MM.1S (cell line): ENCODE measurements at regions not wholly inside any gene's neighbourhood (a gene's known extent, or its start where the extent isn't known, plus 50 kb on each side); places are given as distances from the start of the nearest gene placed in this dataset.

Experiments used
- DNase-seq: peaks from one replicate; pipeline ENCODE4 v3.0.0-alpha.2; 2015
- H2AFZ ChIP-seq: fragments of 300-600 bp; sonication (generic); 2 replicates; pipeline ENCODE4 v1.6.0; 2016; ENCODE audit warnings: antibody characterized with exemption, low read length
- H3F3A ChIP-seq: fragments of 300-600 bp; sonication (generic); 2 replicates; pipeline ENCODE4 v1.6.1; 2016; ENCODE audit warnings: mild to moderate bottlenecking, antibody characterized with exemption, low read length, moderate library complexity, mixed read lengths; ENCODE audit not compliant: insufficient read depth
- H3K27ac ChIP-seq: fragments of 300-600 bp; sonication (generic); 2 replicates; pipeline ENCODE4 v1.5.1; 2016; ENCODE audit warnings: mild to moderate bottlenecking, low read length
- H3K27me3 ChIP-seq: fragments of 300-600 bp; sonication (generic); replicated peaks from 2 replicates; pipeline ENCODE4 v1.6.0; 2016; ENCODE audit warnings: low read length; ENCODE audit not compliant: insufficient read depth
- H3K36me3 ChIP-seq: fragments of 300-600 bp; sonication (generic); replicated peaks from 2 replicates; pipeline ENCODE4 v1.6.1; 2016; ENCODE audit warnings: mild to moderate bottlenecking, low read length, mixed read lengths; ENCODE audit not compliant: insufficient read depth
- H3K4me1 ChIP-seq: fragments of 300-600 bp; sonication (generic); 2 replicates; pipeline ENCODE4 v1.6.1; 2016; ENCODE audit warnings: low read length, mixed read lengths
- H3K4me2 ChIP-seq: fragments of 300-600 bp; sonication (generic); 2 replicates; pipeline ENCODE4 v1.6.0; 2016; ENCODE audit warnings: low read depth, low read length
- H3K4me3 ChIP-seq: fragments of 300-600 bp; sonication (generic); 2 replicates; pipeline ENCODE4 v1.5.1; 2016; ENCODE audit warnings: low read length, mixed read lengths
- H3K79me2 ChIP-seq: fragments of 300-600 bp; sonication (generic); 2 replicates; pipeline ENCODE4 v1.6.1; 2016; ENCODE audit warnings: mixed run types, low read length, mixed read lengths
- H3K9ac ChIP-seq: fragments of 300-600 bp; sonication (generic); 2 replicates; pipeline ENCODE4 v1.6.1; 2016; ENCODE audit warnings: low read length, mixed read lengths
- H3K9me2 ChIP-seq: fragments of 300-600 bp; sonication (generic); replicated peaks from 2 replicates; pipeline ENCODE4 v1.6.1; 2016; ENCODE audit warnings: mild to moderate bottlenecking, low read length, mixed read lengths; ENCODE audit not compliant: insufficient read depth
- H3K9me3 ChIP-seq: fragments of 300-600 bp; sonication (generic); replicated peaks from 2 replicates; pipeline ENCODE4 v1.6.1; 2016; ENCODE audit warnings: mild to moderate bottlenecking, low read length, mixed read lengths; ENCODE audit not compliant: insufficient read depth
- H4K20me1 ChIP-seq: fragments of 300-600 bp; sonication (generic); 2 replicates; pipeline ENCODE4 v1.6.1; 2016; ENCODE audit warnings: mild to moderate bottlenecking, low read length, moderate library complexity, mixed read lengths; ENCODE audit not compliant: insufficient read depth
- EZH2 ChIP-seq: fragments of 300-600 bp; sonication (generic); optimal IDR thresholded peaks from 2 replicates; pipeline ENCODE3; 2017; ENCODE audit warnings: low read depth, mild to moderate bottlenecking, antibody characterized with exemption, low read length, mixed read lengths
- EZH2phosphoT487 ChIP-seq: fragments of 300-600 bp; sonication (generic); IDR thresholded peaks from 2 replicates; pipeline ENCODE4 v1.6.1; 2018; ENCODE audit warnings: antibody characterized with exemption, low read length
- TF ChIP-seq, protein P1 (sequence below): fragments of 300-600 bp; sonication (generic); IDR thresholded peaks from 2 replicates; pipeline ENCODE4 v1.5.1; 2016; ENCODE audit warnings: antibody characterized with exemption, low read length, mixed read lengths

DNA sequence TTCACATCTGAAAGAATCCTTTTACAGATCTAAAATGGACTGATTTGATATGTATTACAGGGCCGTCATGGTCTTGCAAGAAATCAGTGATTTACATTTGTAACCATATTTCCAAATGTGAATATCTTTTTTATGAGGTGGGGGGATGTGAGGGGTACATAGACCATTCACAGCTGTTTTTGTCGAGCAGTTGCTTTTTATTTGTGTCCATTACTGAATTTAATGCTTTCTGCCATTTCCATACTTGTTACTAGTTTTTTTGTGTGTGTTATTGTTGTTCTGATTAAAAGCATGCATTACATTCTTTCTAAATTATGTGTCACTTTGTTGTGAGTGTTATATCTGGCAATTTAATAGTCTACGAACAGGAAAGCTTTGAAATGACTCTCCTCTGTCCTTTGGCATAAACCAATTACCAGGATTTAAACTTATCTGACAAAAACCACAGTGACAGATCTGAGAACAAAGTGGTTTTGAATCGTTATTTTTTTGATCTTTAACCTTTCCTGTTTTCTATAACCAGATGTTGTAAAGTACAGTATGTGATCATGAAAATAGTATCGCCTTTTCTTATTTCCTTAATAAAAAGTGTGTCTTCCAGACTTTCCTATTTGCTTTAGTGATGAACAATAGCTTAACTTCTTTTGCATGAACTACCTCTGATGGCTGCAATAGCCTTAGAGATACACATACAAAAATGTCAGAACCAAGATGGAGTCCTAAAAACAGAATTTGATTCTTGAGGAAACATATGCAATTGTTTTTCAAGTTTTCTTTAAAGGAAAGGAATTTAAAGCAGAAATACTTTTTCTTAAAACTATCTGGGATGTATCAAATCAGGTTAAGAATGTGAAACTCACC, 354.2 kb upstream of the ACVR2A start:
- Histone ChIP-seq H3K27ac (no peak overlapping the region), H3K79me2 (no peaks in the 10 kb centered on the region), H3K4me2 (no peak overlapping the region), H3K27me3 (no peaks in the 10 kb centered on the region), H4K20me1 (no peaks in the 10 kb centered on the region), H3K4me1 (no peaks in the 10 kb centered on the region), H3K36me3 (no peaks in the 10 kb centered on the region), H3K4me3 (no peak overlapping the region), H3K9me2 (no peaks in the 10 kb centered on the region), H3K9me3 (no peaks in the 10 kb centered on the region), H3F3A (no peaks in the 10 kb centered on the region), H2AFZ (no peak overlapping the region), H3K9ac (no peak overlapping the region)
- DNase-seq = no peak
- TF ChIP-seq EZH2 = no peak
- TF ChIP-seq EZH2phosphoT487 = no peak
- TF ChIP-seq, protein P1, sequence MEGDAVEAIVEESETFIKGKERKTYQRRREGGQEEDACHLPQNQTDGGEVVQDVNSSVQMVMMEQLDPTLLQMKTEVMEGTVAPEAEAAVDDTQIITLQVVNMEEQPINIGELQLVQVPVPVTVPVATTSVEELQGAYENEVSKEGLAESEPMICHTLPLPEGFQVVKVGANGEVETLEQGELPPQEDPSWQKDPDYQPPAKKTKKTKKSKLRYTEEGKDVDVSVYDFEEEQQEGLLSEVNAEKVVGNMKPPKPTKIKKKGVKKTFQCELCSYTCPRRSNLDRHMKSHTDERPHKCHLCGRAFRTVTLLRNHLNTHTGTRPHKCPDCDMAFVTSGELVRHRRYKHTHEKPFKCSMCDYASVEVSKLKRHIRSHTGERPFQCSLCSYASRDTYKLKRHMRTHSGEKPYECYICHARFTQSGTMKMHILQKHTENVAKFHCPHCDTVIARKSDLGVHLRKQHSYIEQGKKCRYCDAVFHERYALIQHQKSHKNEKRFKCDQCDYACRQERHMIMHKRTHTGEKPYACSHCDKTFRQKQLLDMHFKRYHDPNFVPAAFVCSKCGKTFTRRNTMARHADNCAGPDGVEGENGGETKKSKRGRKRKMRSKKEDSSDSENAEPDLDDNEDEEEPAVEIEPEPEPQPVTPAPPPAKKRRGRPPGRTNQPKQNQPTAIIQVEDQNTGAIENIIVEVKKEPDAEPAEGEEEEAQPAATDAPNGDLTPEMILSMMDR = no peak

DNA sequence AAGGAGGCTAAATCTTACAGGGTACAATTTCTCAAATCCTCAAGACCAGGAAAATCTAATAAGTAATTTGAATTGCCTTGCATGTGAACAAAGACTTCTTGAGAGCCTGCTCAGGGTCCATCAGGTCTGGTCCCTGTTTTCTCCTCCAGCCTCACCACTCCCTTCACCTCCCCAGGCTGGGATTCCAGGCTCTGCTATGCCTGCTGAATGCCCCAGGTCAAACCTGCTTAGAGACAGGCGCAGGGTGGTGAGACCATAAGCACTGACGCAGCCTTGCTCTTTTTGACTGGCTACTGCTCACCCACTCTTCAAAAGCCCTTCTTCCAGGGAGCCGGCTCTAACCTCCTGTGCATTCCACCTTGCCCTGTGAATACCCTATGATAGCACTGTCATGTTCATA, 356.4 kb upstream of the ACVR2A start:
- TF ChIP-seq, protein P1 = no peak
- no peak for TF ChIP-seq EZH2phosphoT487
- no peak for TF ChIP-seq EZH2
- Histone ChIP-seq H3K27ac (no peak overlapping the region), H3K27me3 (no peaks in the 10 kb centered on the region), H3K9ac (no peak overlapping the region), H3K9me3 (no peaks in the 10 kb centered on the region), H3K36me3 (no peaks in the 10 kb centered on the region), H3K4me2 (no peak overlapping the region), H3K9me2 (no peaks in the 10 kb centered on the region), H3K79me2 (no peaks in the 10 kb centered on the region), H2AFZ (no peak overlapping the region), H4K20me1 (no peaks in the 10 kb centered on the region), H3K4me3 (no peak overlapping the region), H3F3A (no peaks in the 10 kb centered on the region), H3K4me1 (no peaks in the 10 kb centered on the region)
- DNase-seq = no peak

DNA sequence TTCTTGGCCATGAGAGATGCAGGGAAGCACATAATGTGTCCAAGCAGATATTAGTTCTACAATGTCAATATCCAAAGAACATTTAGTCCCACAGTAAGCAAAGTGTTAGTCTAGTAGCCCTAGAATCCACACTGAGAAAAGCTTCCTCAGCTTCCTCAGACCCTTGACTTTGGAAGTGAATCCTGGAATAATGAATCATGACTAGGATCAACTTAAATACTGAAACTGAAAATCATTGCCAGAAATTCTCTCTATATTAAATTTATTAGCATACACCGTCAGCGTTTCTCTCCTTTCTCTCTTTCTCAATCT, 356.9 kb upstream of the ACVR2A start:
- no peaks in the 10 kb centered on the region for H4K20me1 ChIP-seq
- no peak overlapping the region for H3K4me3 ChIP-seq
- H3K9me2 ChIP-seq = no peaks in the 10 kb centered on the region
- H3K4me1 ChIP-seq = no peaks in the 10 kb centered on the region
- TF ChIP-seq, protein P1 = no peak
- TF ChIP-seq EZH2phosphoT487 (no peak), EZH2 (no peak)
- DNase-seq = no peak
- H3K9me3 ChIP-seq = no peaks in the 10 kb centered on the region
- no peak overlapping the region for H2AFZ ChIP-seq
- no peak overlapping the region for H3K9ac ChIP-seq
- no peaks in the 10 kb centered on the region for H3K27me3 ChIP-seq
- no peak overlapping the region for H3K27ac ChIP-seq
- no peaks in the 10 kb centered on the region for H3F3A ChIP-seq
- H3K4me2 ChIP-seq = no peak overlapping the region
- no peaks in the 10 kb centered on the region for H3K36me3 ChIP-seq
- no peaks in the 10 kb centered on the region for H3K79me2 ChIP-seq
